ENCODE measurements at regions not wholly inside any gene's neighbourhood (a gene's known extent, or its start where the extent isn't known, plus 50 kb on each side); places are given as distances from the start of the nearest gene placed in this dataset.
"Not testable (repeated sequence)": the region's sequence is repeated elsewhere in the genome, so short reads cannot be mapped to it uniquely, and the experiment has no call there.

DNA sequence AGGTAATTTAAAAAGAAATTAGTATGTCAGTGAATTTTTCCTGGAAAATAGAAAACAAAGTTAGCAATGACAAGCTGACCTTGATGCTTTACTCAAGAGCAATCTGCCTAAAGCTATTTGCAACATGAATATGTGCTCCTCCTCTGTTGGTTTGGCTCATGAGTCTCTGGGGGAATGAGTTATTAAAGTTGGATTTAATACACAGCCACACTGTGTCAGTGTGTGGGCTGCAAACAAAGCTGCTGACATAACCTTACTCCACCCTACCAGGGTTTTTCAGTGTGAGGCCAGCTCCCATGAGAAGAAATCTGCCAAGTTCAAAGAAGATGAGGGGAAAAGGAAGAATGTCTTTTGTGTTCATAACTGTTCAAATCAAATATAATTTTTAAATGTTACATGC is 280.5 kb downstream of the TLL1 start:
- peak; percentile 53 for DNase-seq (ENCODE audit: low read depth)

DNA sequence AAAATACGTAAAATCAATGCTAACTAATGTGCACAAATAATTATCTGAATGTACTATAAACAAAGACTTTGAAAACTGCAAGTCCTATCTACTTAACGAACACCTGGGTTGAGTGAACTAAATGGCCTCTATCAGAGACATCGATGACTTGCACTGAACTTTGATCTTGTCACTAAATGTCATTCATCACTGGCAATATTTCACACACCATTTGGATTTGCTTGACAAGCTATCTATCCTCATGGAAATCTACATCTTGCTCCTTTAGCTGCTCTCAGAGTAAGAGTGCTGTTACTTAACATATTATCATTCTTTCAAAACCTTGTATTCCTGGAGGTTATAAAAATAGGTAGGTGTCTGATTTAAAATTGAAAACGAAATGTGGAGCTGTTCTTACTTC is 289.3 kb downstream of the TLL1 start:
- no peak for DNase-seq (ENCODE audit: low read depth)

DNA sequence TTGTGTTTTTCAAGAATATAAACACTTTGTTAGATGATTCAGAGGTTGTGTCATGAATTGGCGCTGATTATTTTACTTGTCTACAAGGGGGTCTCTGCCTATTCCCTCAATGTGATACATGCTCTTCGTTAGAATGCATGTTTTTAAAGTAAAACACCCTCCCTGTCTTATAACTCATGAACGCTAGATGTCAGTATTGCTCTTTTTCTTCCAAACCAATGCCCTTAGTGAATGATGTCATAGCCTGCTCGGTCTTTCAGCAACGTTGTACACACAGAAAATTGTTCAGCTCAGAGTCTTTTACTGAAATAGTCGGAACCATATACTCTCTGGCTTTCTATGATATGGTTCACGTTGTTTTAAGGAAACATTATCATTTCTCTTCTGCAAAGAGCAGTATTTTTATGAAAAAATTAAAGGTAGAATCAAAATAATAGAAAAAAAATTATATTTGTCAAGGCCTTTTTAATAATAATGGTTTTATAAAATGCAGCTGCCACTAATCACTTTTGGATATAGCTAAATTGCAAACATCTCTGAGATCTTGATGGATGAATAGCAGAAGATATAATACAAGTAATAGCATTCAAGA is 292.9 kb downstream of the TLL1 start:
- peak; percentile 83 for DNase-seq (ENCODE audit: low read depth)

DNA sequence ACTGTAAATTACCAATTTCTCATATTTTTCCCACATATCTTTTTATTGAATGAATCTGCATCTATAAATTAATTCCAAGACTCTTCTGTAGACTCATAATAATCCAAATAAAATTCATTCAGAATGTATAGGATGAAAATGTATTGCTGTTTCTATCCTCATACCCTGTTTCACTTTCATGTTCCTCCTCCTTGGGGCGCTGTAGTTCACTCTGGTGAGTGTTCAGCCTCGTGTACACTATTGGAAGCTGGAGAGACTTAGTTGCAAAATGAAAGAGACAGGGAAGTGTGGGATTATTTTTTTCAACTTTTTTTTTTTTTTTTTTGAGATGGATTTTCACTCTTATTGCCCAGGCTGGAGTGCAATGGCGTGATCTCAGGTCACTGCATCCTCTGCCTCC is 296.1 kb downstream of the TLL1 start:
- DNase-seq (ENCODE audit: low read depth), result peak; percentile 3

DNA sequence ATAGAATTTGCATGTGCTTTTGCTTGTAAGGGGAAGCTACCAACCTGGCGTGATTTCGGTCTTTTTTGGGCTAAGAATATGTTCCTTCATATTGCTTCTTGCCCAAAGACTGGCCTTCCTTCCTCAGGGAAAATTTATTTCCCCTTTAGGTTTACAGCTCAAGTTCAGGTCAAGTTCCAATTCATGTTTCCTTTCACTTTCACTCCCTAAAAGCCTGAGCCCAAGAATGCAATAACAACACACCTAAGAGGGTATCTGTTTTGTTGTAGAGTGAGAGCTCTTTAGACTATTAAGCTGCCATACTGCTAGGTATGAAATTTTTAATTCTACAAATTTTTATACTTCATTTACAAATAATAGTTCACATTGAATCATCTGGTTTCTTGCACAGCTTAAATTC is 299.6 kb downstream of the TLL1 start:
- no peak for DNase-seq (ENCODE audit: low read depth)

DNA sequence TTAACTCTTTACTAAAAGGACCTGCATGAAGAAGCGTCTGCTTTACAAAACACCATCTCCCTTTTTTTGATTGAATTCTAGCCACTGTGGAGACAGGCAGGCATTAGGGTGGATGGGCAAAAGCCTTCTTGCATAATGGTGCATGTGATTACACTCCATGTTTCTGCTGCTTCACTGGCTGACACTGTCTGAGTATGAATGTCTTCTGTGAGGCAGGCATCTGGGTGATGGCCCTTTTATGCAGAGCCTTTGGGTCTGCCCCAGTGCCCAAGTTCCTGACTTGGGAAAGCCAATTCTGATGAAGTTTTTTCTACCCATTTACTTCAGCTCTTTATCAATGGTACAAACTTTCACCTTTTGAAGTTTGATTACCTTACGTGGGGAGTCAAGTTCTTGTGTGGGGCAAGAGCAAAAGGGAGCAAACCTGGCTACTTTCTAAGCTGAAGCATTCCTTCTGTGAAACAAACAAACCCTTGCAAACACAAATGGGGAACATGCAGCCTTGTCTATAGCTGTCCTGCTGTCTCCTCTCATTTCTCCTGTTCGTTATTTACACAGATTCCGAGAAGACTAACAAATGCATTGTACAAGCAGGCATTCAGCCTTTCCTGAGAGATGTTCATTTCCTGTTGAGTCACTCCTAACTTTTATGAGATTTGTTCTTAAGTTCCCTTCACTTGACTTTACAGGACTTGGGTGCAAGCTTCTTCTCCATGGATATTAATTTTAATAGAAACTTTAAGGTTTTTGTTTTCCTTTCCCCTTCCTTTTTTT is 301.9 kb downstream of the TLL1 start:
- no peak for DNase-seq (ENCODE audit: low read depth)

DNA sequence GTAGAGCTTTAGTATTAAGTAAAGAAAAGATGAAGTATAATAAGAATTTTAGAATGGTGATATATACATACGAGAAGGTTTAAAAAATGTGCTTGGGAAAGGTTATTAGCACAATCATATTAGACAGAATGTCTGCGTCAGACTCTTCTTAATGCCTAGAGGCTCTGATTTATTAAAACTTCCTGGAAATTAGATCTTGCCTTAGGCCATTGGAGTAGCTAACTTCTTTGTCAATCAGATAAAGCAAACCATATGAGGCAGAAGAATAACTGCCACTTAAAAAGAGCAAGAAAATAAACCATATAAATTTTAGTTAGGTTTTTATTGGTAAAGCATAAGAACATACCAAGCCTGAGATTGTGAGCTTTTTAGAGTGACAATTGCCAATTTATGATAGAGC is 309.1 kb downstream of the TLL1 start:
- no peak for DNase-seq (ENCODE audit: low read depth)

DNA sequence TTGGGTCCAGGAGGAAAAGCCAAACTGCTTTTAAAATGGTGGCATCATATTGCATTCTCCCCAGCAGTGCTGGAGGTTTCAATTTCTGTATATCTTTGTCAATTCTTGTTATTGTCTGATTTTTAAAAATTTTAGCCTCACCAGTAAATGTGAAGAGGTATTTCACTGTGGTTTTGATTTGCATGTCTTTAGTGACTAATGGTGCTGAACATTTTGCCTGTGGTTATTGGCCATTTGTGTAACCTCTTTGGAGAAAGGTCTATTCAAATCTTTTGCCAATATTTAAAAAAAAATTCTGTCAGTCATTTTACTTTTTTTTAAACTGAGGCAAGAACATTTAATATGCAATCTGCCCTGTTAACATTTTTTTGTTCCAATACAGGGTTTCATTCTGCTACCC is 322.1 kb downstream of the TLL1 start:
- DNase-seq (ENCODE audit: low read depth), result no peak

DNA sequence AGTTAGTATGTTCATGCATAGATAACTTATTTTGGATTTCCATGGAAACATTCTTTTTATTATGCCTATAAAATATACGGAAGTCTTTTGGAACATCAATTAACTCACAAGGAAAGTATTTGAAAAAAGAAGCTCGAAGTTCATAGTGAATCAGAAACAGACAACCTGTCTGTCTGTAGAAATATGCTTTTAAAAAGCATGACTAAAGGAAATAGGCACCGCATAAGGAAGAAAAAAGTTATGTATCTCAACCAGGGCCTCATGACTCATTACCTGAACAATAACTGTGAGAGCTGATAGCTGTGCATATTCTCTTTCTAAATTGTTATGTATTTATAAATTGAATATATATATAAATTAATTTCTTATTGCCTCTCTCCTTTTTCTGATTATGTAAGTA is 324.1 kb downstream of the TLL1 start:
- DNase-seq (ENCODE audit: low read depth), result no peak

DNA sequence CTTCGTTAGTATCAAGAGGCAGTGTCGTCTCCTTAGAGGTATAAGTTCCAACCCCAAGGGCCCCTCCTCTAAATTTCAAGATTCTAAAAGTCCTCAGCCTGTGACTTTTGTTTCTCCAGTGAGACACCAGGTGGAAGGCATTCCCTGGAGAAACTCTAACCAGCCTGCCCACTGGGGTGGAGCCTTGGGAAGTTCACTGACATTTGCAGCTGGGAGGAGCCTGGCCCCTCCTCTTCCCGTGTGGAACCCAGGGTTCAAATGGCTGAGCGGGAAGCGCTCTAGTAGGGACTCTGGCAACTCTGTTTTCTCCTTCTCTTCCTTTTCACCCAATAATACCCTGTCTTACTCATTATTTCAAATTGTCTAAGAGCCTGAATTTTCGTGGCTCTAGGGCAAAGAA is 325.0 kb downstream of the TLL1 start:
- DNase-seq (ENCODE audit: low read depth), result no peak

DNA sequence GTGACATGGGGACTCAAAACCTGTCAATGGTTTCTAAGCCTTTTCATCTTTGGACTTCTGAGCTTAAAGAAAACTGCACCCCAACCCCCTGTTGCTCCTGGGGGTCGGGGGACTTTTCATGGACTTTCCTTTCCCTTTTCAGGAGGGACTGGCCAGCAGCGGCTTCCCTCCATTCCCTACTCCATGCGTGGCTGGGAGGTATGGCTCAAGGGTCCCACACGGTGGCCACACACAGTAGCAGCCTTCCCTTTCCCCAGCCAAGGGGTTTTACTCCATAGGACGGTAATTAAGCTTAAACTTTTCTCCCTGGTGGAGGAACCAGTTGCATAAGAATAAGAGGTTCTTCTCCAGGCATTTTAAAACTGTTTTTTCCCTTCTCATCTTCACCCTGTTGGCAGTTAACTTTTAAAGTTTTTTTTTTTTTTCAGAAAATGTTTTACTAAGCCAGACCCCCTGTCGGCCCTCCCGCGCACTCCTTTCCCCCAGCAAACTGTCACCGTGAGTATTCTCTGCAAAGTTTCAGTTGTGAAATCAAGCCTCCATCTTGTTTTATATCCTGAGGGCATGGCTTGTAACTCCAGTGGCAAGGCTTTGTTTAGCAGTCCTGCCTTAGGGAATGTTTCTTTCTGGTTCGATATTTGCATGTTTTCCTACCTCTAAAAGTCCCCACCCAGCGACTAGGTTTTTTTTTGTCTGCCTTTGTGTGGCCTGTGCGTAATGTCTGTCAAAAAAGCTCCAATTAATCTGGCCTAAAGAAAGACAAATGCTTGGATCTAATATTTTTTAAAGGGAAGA is 325.7 kb downstream of the TLL1 start:
- DNase-seq (ENCODE audit: low read depth), result no peak

DNA sequence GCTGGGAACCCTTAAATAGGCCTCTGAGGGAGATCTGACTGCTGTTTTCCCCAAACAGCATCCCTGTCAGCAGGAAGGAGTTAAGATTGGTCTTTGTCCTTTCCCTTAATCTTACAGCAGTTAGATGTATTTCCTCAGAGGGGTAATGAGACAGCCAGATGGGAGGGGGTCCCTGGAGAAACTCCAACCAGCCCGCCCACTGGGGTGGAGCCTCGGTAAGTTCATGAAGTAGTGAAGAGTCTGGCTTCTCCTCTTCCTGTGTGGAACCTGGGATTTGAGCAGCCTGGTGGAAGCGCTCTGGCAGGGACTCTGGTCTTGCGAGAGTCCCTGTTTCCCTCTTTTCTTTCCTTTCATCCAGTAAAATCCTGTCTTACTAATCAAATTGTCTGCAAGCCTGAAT is 330.0 kb downstream of the TLL1 start:
- DNase-seq (ENCODE audit: low read depth), result no peak

DNA sequence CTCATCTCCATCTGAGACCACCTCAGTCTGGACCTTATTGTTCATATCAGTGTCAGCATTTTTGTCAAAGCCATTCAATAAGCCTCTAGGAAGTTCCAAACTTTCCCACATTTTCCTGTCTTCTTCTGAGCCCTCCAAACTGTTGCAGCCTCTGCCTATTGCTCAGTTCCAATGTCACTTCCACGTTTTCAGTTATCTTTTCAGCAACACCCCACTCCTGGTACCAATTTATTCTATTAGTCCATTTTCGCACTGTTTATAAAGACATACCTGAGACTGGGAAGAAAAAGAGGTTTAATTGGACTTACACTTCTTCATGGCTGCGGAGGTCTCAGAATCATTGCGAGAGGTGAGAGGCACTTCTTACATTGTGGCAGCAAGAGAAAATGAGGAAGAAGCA is 339.3 kb downstream of the TLL1 start:
- not testable (repeated sequence) for DNase-seq (ENCODE audit: low read depth)

DNA sequence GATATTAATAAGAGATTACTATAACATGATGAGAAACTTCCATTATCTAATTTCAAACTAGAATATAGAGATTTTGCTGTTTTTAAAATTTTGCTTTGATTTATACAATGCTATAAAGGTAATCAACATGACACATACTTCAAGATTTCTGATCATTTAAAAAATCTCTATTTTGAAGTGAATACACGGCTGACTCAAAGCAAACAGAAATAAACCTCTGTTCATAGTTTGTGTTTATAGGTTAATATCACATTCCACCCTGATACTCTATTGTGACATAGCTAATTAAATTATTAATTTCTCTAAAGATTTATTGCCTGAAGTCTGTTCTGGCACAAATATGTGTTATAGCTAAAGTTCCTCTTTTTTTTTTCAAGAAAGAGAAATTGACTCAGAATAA is 349.2 kb downstream of the TLL1 start:
- DNase-seq (ENCODE audit: low read depth), result no peak

DNA sequence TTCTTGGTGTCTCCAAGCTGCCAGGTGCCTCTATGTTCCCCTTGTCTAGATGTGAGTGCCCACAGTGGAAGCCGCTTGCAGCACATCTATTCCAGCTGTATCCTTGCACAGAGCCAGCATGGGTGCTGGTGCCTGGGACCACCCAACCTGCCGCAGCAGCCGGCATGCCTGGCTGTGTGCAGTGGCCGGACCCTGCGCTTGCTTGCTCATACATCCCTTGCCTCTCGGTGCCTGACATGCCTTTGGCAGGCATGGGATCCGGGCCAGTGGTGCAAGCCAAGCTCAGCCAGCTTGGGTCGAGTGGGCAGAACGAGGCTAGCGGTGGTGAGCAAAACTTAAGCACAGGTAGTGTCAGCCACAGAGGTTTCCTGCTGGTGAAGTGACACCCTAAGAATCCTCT is 355.1 kb downstream of the TLL1 start:
- DNase-seq (ENCODE audit: low read depth), result no peak

DNA sequence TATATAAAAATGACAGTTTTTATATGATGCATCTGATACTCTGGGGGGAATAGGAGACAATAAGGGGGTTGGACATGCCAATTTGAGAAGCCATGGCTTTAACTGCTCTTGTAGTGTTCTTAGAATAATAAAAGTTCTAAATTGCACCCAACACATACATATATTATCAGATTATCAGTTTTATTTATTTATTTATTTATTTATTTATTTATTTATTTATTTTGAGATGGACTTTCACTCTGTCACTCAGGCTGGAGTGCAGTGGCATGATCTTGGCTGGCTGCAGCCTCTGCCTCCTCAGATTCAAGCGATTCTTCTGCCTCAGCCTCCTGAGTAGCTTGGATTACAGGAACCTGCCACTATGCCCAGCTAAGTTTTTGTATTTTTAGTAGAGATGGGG is 356.8 kb downstream of the TLL1 start:
- DNase-seq (ENCODE audit: low read depth), result no peak

DNA sequence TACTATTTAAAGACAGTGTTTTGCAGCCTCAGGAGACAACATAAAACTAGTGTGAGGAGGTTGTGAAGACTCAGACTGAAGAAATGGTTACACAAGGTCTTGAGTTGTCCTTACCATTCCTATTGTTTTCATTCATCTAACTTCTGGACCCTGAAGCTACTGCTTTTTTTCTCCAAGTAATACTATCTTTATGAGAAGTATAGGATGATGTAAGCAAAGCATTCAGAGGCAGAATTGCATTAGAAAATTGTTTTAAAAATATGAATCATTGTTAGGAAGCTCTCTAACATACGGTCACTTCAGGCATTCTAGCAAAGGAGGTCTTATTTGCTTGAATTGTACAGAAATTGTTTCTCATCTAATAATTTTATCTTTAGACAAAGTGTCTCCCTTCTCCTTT is 357.8 kb downstream of the TLL1 start:
- DNase-seq (ENCODE audit: low read depth), result no peak

DNA sequence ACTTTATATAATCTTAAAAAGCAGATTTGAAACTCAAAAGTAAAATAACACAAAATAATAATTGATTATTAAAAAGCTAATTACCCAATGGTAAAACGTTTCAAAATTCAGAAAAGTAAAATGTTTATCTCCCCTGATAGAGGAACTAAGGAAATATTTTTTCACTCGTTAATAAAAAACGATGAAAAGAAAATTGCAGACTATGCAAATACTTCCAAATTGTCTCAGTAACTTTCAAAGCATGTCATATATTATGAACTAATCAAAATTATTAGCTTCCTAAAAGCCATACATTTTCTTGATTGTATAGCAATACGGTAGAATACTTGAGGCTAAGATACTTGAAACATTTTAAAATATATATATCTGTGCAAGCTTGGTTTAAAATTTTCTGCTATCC is 366.3 kb downstream of the TLL1 start:
- no peak for DNase-seq (ENCODE audit: low read depth)

DNA sequence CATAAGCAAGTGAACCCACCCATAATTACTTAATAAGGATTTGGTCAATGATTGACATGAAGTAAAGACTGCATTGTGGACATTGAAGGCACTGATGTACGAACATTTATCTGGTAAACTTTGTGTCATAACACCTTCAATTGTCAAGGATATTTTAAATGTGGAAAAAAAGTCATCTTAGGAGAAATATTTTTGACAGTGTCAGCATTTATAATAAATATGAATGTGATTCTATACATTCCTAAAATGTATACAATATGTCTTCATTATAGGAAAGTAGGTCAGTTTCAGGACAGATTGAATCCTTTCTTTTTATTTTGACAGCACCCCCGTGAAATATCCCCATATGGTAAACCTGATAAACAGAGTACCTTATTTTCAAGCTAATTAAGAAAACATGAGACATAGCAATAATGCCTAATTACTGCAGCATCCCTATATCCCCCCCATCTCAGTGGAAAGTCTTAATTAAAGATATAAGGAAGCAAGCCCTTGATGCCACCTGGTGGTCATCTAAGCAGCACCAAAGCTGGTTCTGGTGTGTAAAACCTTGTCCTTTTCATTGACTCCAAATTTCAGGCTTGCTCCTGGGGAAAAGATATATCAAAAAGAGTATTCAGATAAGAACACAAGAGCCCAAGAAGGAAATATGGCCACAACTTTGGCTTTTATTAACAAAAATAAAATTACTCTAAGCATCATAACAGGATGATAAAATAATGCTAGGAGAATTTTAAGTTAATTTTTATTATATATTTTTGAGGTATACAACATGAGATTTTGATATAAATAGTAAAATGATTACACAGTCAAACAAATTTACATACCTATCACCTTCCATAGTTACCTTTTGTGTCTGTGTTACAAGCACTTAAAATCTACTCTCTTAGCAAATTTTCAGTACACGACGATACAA is 379.7 kb downstream of the TLL1 start:
- peak; percentile 18 for DNase-seq (ENCODE audit: low read depth)

DNA sequence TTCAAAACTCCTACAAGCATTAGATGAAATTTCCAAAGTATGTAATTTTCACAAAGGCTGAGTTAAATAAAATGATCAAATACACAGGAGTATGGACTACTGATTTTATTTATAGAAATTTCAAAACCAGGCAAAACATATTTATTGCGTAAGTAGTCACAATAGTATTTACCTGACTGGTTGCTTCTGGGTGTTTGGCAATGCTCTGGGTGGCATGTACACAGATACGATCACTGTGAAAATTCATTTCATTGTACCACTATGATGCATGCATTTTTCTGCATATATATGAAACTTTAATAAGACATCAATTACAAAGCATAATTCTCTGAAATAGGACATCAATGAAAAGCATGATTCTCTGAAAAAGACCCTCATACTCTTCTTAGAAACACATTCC is 384.2 kb downstream of the TLL1 start:
- DNase-seq (ENCODE audit: low read depth), result no peak

DNA sequence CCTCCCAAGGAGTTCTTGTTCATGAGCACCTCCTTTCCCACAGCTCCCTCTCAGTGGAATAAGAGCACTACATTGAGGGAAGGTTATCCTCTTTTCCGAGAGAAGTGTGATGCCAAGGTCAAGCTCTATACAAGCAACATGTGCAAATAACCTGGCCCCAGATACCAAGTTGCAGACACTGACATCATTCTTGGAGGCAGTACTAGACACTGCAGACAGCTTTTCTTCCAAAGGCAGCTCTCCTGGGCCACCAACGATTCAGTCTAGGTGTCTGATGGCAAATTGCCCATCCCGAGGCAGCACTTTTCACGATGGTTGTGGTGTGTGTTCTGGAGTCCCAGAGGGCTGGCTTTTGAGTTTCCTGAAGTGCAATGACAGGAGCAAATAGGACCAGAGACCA is 384.9 kb downstream of the TLL1 start:
- DNase-seq (ENCODE audit: low read depth), result no peak

DNA sequence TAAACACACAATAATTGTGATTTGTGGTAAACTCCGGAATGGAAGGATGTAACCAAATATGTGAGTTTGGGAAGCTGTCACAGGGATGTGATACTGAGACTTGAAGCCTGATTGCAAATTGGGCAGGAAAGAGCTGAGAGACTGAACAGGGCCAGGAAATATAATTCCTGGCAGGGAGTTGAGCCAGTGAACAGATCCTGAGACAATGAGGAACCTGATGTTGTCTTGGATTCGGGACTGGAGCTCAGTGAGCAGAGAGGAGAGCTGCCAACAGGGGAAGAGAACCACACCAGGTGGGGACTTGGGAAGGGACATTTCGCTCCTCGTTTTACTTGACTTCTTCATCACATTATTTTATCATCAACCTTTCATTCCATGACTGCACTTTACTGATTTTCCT is 386.0 kb downstream of the TLL1 start:
- no peak for DNase-seq (ENCODE audit: low read depth)

All from myocyte (in vitro differentiated cells).